WTC11 (cell line): ENCODE measurements at regions not wholly inside any gene's neighbourhood (a gene's known extent, or its start where the extent isn't known, plus 50 kb on each side); places are given as distances from the start of the nearest gene placed in this dataset.

Source experiments
- ATAC-seq: fragments of 200-7000 bp; cut with Tn5 transposase; 2 replicates; pipeline ENCODE4 v1.10.0; 2021; ENCODE audit warnings: mild to moderate bottlenecking, moderate library complexity
- CTCF ChIA-PET: fragments of 300-600 bp; sonication (Branson Sonifier 250); formaldehyde crosslinking; loops from one replicate; lab custom pipeline; 2021; ENCODE audit warnings: antibody characterized with exemption; lab: Charles Lee
- POLR2A ChIA-PET: fragments of 350-600 bp; sonication (Branson Sonifier 250); formaldehyde crosslinking; loops from one replicate; lab custom pipeline; 2021; ENCODE audit warnings: antibody characterized with exemption; lab: Charles Lee
- DNase-seq: peaks from one replicate; pipeline ENCODE4 v3.0.0; 2021; ENCODE audit warnings: low spot score
- H3K27ac Mint-ChIP-seq: 2 replicates; pipeline ENCODE4 v1.8.0; 2021; ENCODE audit warnings: mixed read lengths
- H3K27me3 Mint-ChIP-seq: 2 replicates; pipeline ENCODE4 v1.8.0; 2021; ENCODE audit warnings: low read depth, mild to moderate bottlenecking, moderate library complexity, mixed read lengths
- H3K36me3 Mint-ChIP-seq: 2 replicates; pipeline ENCODE4 v1.8.0; 2021; ENCODE audit warnings: mixed read lengths
- H3K4me1 Mint-ChIP-seq: 2 replicates; pipeline ENCODE4 v1.8.0; 2022; ENCODE audit warnings: mixed read lengths
- H3K4me3 Mint-ChIP-seq: 2 replicates; pipeline ENCODE4 v1.8.0; 2021; ENCODE audit warnings: mild to moderate bottlenecking, moderate library complexity, mixed read lengths
- H3K9me3 Mint-ChIP-seq: 2 replicates; pipeline ENCODE4 v1.8.0; 2021; ENCODE audit warnings: mixed read lengths
- CBFB ChIP-seq: sonication (generic); formaldehyde crosslinking; IDR thresholded peaks from 2 replicates; pipeline ENCODE4 v1.8.1; 2022; ENCODE audit warnings: mild to moderate bottlenecking, low read depth, missing genetic modification reagents
- GRHL2 ChIP-seq: fragments of 250-450 bp; sonication (Bioruptor Pico); IDR thresholded peaks from 2 replicates; pipeline ENCODE4 v1.8.0; 2022; ENCODE audit warnings: mild to moderate bottlenecking, moderate library complexity; ENCODE audit not compliant: insufficient replicate concordance, severe bottlenecking
- HMGA2 ChIP-seq: fragments of 250-450 bp; sonication (Bioruptor Pico); IDR thresholded peaks from 2 replicates; pipeline ENCODE4 v1.4.0; 2021; ENCODE audit warnings: mild to moderate bottlenecking, moderate library complexity
- NFYB ChIP-seq: sonication (generic); formaldehyde crosslinking; conservative IDR thresholded peaks from 2 replicates; pipeline ENCODE4 v1.8.0; 2022; ENCODE audit warnings: low read depth, missing genetic modification reagents
- SMAD3 ChIP-seq: sonication (generic); formaldehyde crosslinking; IDR thresholded peaks from 2 replicates; pipeline ENCODE4 v1.8.0; 2022; ENCODE audit warnings: missing genetic modification reagents, mild to moderate bottlenecking, borderline replicate concordance
- SOX15 ChIP-seq: fragments of 250-450 bp; sonication (Bioruptor Pico); IDR thresholded peaks from 2 replicates; pipeline ENCODE4 v1.9.0; 2021; ENCODE audit warnings: mild to moderate bottlenecking
- SP1 ChIP-seq: sonication (generic); formaldehyde crosslinking; conservative IDR thresholded peaks from 2 replicates; pipeline ENCODE4 v1.8.1; 2022; ENCODE audit warnings: missing genetic modification reagents
- ZBTB21 ChIP-seq: sonication (generic); formaldehyde crosslinking; IDR thresholded peaks from 2 replicates; pipeline ENCODE4 v1.8.1; 2023; ENCODE audit warnings: mild to moderate bottlenecking, missing genetic modification reagents, borderline replicate concordance
- ZNF232 ChIP-seq: sonication (generic); formaldehyde crosslinking; IDR thresholded peaks from 2 replicates; pipeline ENCODE4 v1.8.0; 2022; ENCODE audit warnings: mild to moderate bottlenecking, missing genetic modification reagents
- ZNF263 ChIP-seq: sonication (generic); formaldehyde crosslinking; IDR thresholded peaks from 2 replicates; pipeline ENCODE4 v1.8.1; 2022; ENCODE audit warnings: low read depth, mild to moderate bottlenecking, moderate library complexity, missing genetic modification reagents
- ZNF396 ChIP-seq: fragments of 250-450 bp; sonication (Bioruptor Pico); IDR thresholded peaks from 2 replicates; pipeline ENCODE4 v1.8.0; 2021; ENCODE audit warnings: mild to moderate bottlenecking, moderate library complexity, borderline replicate concordance
- TF ChIP-seq, protein P1 (sequence below): fragments of 250-450 bp; sonication (Bioruptor Pico); IDR thresholded peaks from 2 replicates; pipeline ENCODE4 v1.9.0; 2021; ENCODE audit warnings: mild to moderate bottlenecking, borderline replicate concordance
- TF ChIP-seq, protein P2 (sequence below): sonication (generic); formaldehyde crosslinking; IDR thresholded peaks from 2 replicates; pipeline ENCODE4 v1.8.1; 2023; ENCODE audit warnings: mild to moderate bottlenecking, missing genetic modification reagents, moderate library complexity
- TF ChIP-seq, protein P3 (sequence below): sonication (generic); formaldehyde crosslinking; IDR thresholded peaks from 2 replicates; pipeline ENCODE4 v1.8.1; 2023; ENCODE audit warnings: mild to moderate bottlenecking, missing genetic modification reagents
- TF ChIP-seq, protein P4 (sequence below): sonication (generic); formaldehyde crosslinking; IDR thresholded peaks from 2 replicates; pipeline ENCODE4 v1.8.1; 2022; ENCODE audit warnings: low read depth, missing genetic modification reagents, borderline replicate concordance
- TF ChIP-seq, protein P5 (sequence below): sonication (generic); formaldehyde crosslinking; IDR thresholded peaks from 2 replicates; pipeline ENCODE4 v1.8.0; 2023; ENCODE audit warnings: mild to moderate bottlenecking, missing genetic modification reagents
- TF ChIP-seq, protein P6 (sequence below): fragments of 250-450 bp; sonication (Bioruptor Pico); conservative IDR thresholded peaks from 2 replicates; pipeline ENCODE4 v1.9.0; 2021; ENCODE audit warnings: mild to moderate bottlenecking

DNA sequence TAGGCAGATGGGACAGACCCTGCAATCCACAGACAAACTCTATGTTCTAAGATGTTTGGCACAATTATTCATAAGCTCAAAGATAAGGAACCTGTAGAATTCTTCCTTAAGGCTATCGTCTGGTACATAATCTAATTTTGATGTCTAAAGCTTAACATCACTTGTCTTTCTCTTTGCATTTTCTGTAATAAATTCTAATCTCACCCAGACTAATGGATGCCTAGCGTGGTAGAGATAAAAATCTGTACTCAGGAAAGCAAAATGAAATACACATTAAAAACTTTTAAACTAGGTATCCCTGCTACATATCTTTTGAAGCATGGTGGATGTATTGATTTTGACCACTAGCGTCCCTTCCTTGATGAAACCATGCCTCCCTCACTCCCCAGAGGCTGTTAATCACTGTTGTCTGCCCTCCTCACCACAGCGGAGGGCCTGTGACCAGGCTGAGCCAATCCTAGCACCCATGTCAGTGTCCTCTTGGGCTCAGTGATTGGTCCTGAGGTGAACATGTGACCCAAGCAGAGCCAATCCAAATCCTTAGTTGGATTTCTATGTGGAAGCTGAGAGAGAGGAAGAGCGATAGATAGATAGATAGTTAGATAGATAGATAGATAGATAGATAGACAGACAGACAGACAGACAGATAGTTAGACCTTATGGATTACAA, 82.2 kb upstream of the GRK3 start:
- DNase-seq (no peak), ATAC-seq (peak; percentile 43; the same call in 1 of the 2 replicates)
- H3K27me3 Mint-ChIP-seq = no peaks in the 10 kb centered on the region
- H3K36me3 Mint-ChIP-seq = peaks cover 20% of the 10 kb centered on the region
- no peak overlapping the region for H3K4me3 Mint-ChIP-seq
- ChIA-PET CTCF (no interaction called here), POLR2A (no interaction called here)
- no peaks in the 10 kb centered on the region for H3K4me1 Mint-ChIP-seq
- peaks cover 10% of the 10 kb centered on the region for H3K9me3 Mint-ChIP-seq
- TF ChIP-seq, protein P1, sequence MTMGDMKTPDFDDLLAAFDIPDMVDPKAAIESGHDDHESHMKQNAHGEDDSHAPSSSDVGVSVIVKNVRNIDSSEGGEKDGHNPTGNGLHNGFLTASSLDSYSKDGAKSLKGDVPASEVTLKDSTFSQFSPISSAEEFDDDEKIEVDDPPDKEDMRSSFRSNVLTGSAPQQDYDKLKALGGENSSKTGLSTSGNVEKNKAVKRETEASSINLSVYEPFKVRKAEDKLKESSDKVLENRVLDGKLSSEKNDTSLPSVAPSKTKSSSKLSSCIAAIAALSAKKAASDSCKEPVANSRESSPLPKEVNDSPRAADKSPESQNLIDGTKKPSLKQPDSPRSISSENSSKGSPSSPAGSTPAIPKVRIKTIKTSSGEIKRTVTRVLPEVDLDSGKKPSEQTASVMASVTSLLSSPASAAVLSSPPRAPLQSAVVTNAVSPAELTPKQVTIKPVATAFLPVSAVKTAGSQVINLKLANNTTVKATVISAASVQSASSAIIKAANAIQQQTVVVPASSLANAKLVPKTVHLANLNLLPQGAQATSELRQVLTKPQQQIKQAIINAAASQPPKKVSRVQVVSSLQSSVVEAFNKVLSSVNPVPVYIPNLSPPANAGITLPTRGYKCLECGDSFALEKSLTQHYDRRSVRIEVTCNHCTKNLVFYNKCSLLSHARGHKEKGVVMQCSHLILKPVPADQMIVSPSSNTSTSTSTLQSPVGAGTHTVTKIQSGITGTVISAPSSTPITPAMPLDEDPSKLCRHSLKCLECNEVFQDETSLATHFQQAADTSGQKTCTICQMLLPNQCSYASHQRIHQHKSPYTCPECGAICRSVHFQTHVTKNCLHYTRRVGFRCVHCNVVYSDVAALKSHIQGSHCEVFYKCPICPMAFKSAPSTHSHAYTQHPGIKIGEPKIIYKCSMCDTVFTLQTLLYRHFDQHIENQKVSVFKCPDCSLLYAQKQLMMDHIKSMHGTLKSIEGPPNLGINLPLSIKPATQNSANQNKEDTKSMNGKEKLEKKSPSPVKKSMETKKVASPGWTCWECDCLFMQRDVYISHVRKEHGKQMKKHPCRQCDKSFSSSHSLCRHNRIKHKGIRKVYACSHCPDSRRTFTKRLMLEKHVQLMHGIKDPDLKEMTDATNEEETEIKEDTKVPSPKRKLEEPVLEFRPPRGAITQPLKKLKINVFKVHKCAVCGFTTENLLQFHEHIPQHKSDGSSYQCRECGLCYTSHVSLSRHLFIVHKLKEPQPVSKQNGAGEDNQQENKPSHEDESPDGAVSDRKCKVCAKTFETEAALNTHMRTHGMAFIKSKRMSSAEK (CRISPR knock-in tag) = no peak
- TF ChIP-seq, protein P2, sequence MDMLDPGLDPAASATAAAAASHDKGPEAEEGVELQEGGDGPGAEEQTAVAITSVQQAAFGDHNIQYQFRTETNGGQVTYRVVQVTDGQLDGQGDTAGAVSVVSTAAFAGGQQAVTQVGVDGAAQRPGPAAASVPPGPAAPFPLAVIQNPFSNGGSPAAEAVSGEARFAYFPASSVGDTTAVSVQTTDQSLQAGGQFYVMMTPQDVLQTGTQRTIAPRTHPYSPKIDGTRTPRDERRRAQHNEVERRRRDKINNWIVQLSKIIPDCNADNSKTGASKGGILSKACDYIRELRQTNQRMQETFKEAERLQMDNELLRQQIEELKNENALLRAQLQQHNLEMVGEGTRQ (CRISPR knock-in tag) = peak; percentile 59
- H3K27ac Mint-ChIP-seq = no peak overlapping the region

DNA sequence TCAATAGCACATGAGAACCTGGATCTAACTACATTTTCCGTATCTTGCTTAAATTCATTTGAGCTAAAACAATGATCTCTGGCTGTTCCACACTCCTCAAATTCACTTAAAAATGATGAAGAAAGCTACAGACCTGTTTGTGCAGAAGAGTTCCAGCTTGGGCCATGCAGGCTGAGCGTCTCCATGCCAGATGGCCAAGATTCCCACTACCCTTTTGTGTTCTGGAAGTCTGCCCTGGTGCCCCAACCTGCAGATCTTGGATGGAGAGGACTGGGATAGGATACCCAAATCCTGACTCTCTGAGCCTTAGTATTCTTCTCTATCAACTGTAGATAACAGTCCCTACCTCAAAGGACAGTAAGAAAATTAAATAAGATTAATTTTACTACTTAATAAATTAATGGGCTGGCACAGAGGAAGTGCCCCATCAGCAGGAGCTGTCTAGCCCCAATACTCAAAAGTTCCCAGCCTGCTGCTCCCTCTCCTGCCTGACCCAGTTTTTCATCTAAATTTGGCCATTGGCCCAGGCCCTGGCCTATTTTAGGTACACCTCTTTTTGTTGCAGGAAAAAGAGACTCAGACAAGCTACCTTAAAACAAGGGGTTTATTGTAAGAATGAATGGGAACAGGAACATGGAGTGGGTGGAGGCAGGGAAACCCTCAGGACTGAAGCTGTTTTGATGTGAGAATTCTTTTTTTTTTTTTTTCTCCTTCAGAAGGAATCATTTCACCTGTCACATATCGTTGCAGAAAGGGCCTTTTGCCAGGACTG, 81.4 kb upstream of the GRK3 start:
- no peak for DNase-seq
- ChIA-PET POLR2A (interaction anchor here (0.5 kb wide), 1 partner anchor 372 kb away, joined by 4 read pairs; no protein-coding TSS in a partner anchor), CTCF (no interaction called here)
- no peak for ATAC-seq
- peaks cover 16% of the 10 kb centered on the region for H3K36me3 Mint-ChIP-seq
- no peak overlapping the region for H3K27ac Mint-ChIP-seq
- H3K9me3 Mint-ChIP-seq = peaks cover 4% of the 10 kb centered on the region
- no peaks in the 10 kb centered on the region for H3K27me3 Mint-ChIP-seq
- H3K4me1 Mint-ChIP-seq = no peaks in the 10 kb centered on the region
- TF ChIP-seq ZNF263 (CRISPR knock-in tag) (no peak), SP1 (CRISPR knock-in tag) (no peak), GRHL2 (CRISPR knock-in tag) (no peak), HMGA2 (CRISPR knock-in tag) (no peak), SMAD3 (CRISPR knock-in tag) (no peak), SOX15 (CRISPR knock-in tag) (no peak), ZNF396 (CRISPR knock-in tag) (no peak), ZBTB21 (CRISPR knock-in tag) (no peak), ZNF232 (no peak), NFYB (CRISPR knock-in tag) (no peak), CBFB (CRISPR knock-in tag) (no peak)
- TF ChIP-seq, protein P3, sequence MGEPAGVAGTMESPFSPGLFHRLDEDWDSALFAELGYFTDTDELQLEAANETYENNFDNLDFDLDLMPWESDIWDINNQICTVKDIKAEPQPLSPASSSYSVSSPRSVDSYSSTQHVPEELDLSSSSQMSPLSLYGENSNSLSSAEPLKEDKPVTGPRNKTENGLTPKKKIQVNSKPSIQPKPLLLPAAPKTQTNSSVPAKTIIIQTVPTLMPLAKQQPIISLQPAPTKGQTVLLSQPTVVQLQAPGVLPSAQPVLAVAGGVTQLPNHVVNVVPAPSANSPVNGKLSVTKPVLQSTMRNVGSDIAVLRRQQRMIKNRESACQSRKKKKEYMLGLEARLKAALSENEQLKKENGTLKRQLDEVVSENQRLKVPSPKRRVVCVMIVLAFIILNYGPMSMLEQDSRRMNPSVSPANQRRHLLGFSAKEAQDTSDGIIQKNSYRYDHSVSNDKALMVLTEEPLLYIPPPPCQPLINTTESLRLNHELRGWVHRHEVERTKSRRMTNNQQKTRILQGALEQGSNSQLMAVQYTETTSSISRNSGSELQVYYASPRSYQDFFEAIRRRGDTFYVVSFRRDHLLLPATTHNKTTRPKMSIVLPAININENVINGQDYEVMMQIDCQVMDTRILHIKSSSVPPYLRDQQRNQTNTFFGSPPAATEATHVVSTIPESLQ (CRISPR knock-in tag) = no peak
- TF ChIP-seq, protein P2 (CRISPR knock-in tag) = no peak
- TF ChIP-seq, protein P4, sequence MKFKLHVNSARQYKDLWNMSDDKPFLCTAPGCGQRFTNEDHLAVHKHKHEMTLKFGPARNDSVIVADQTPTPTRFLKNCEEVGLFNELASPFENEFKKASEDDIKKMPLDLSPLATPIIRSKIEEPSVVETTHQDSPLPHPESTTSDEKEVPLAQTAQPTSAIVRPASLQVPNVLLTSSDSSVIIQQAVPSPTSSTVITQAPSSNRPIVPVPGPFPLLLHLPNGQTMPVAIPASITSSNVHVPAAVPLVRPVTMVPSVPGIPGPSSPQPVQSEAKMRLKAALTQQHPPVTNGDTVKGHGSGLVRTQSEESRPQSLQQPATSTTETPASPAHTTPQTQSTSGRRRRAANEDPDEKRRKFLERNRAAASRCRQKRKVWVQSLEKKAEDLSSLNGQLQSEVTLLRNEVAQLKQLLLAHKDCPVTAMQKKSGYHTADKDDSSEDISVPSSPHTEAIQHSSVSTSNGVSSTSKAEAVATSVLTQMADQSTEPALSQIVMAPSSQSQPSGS = no peak
- TF ChIP-seq, protein P5, sequence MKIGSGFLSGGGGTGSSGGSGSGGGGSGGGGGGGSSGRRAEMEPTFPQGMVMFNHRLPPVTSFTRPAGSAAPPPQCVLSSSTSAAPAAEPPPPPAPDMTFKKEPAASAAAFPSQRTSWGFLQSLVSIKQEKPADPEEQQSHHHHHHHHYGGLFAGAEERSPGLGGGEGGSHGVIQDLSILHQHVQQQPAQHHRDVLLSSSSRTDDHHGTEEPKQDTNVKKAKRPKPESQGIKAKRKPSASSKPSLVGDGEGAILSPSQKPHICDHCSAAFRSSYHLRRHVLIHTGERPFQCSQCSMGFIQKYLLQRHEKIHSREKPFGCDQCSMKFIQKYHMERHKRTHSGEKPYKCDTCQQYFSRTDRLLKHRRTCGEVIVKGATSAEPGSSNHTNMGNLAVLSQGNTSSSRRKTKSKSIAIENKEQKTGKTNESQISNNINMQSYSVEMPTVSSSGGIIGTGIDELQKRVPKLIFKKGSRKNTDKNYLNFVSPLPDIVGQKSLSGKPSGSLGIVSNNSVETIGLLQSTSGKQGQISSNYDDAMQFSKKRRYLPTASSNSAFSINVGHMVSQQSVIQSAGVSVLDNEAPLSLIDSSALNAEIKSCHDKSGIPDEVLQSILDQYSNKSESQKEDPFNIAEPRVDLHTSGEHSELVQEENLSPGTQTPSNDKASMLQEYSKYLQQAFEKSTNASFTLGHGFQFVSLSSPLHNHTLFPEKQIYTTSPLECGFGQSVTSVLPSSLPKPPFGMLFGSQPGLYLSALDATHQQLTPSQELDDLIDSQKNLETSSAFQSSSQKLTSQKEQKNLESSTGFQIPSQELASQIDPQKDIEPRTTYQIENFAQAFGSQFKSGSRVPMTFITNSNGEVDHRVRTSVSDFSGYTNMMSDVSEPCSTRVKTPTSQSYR = no peak
- TF ChIP-seq, protein P6, sequence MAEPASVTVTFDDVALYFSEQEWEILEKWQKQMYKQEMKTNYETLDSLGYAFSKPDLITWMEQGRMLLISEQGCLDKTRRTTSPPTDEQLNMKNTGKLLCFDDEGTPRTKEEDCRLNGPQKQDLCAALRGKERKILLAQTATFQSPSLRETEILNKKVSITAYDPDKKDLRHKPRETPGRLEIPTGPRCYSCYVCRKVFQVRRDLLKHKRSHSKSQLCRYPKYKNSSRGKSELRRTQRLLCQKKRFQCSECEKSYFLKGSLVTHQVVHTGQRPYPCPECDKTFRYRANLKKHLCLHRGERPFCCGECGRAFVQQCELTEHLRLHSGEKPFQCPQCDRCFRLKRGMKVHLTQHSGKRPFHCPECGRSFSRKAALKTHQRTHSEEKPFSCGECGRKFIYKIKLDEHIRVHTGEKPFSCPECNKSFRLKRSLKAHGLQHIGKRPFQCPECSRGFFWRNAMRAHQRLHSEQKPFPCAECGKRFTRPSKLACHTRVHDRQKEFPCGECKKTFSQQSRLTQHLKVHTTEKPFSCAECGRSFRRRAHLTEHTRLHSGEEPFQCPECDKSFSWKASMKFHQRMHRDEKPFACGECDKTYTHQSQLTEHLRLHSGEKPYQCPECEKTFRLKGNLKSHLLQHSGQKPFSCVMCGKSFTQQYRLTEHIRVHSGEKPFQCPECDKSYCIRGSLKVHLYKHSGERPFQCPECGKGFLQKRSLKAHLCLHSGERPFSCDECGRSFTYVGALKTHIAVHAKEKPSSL (CRISPR knock-in tag) = no peak
- TF ChIP-seq, all 79 proteins: peak for 0
- H3K4me3 Mint-ChIP-seq = no peak overlapping the region
